BLaER1 (cell line): ENCODE measurements at regions not wholly inside any gene's neighbourhood (a gene's known extent, or its start where the extent isn't known, plus 50 kb on each side); places are given as distances from the start of the nearest gene placed in this dataset.

Experiments
- H3K27ac ChIP-seq: shearing (Covaris generic); formaldehyde crosslinking; 2 replicates; pipeline ENCODE4 v1.8.1; 2022
- H3K27me3 ChIP-seq: shearing (Covaris generic); formaldehyde crosslinking; 2 replicates; pipeline ENCODE4 v1.8.1; 2022
- H3K36me3 ChIP-seq: shearing (Covaris generic); formaldehyde crosslinking; 2 replicates; pipeline ENCODE4 v1.8.1; 2022
- H3K4me1 ChIP-seq: shearing (Covaris generic); formaldehyde crosslinking; 2 replicates; pipeline ENCODE4 v1.8.1; 2022
- H3K4me2 ChIP-seq: shearing (Covaris generic); formaldehyde crosslinking; 2 replicates; pipeline ENCODE4 v1.8.1; 2022
- H3K4me3 ChIP-seq: shearing (Covaris generic); formaldehyde crosslinking; 2 replicates; pipeline ENCODE4 v1.8.1; 2022
- H3K9ac ChIP-seq: shearing (Covaris generic); formaldehyde crosslinking; 2 replicates; pipeline ENCODE4 v1.8.1; 2022
- H3K9me3 ChIP-seq: shearing (Covaris generic); formaldehyde crosslinking; 2 replicates; pipeline ENCODE4 v1.8.1; 2022
- H4K20me1 ChIP-seq: shearing (Covaris generic); formaldehyde crosslinking; 2 replicates; pipeline ENCODE4 v1.8.1; 2022
- Cebpa-rat ChIP-seq: shearing (Covaris generic); IDR thresholded peaks from 2 replicates; pipeline ENCODE4 v1.8.1; 2022

GRCh38 chrX:145623453-145623852, 194.2 kb upstream of the SLITRK2 start:
- Histone ChIP-seq H3K9ac (no peak overlapping the region), H3K27ac (no peak overlapping the region), H3K36me3 (no peaks in the 10 kb centered on the region), H3K9me3 (no peaks in the 10 kb centered on the region), H3K4me2 (no peak overlapping the region), H3K4me1 (no peaks in the 10 kb centered on the region), H4K20me1 (no peaks in the 10 kb centered on the region), H3K27me3 (peaks cover 72% of the 10 kb centered on the region), H3K4me3 (no peak overlapping the region)
- no peak for TF ChIP-seq Cebpa-rat

GRCh38 chrX:145630081-145630480, 187.5 kb upstream of the SLITRK2 start:
- Histone ChIP-seq H3K36me3 (no peaks in the 10 kb centered on the region), H3K4me2 (no peak overlapping the region), H3K27me3 (peaks cover 55% of the 10 kb centered on the region), H3K27ac (no peak overlapping the region), H3K9ac (no peak overlapping the region), H3K9me3 (peaks cover 24% of the 10 kb centered on the region), H3K4me3 (no peak overlapping the region), H4K20me1 (no peaks in the 10 kb centered on the region), H3K4me1 (no peaks in the 10 kb centered on the region)
- TF ChIP-seq Cebpa-rat, result no peak

- Histone ChIP-seq H3K9me3 (peaks cover 24% of the 10 kb centered on the region), H3K4me3 (no peak overlapping the region), H3K27me3 (peaks cover 53% of the 10 kb centered on the region), H3K36me3 (no peaks in the 10 kb centered on the region), H3K4me1 (no peaks in the 10 kb centered on the region), H3K9ac (no peak overlapping the region), H4K20me1 (no peaks in the 10 kb centered on the region), H3K4me2 (no peak overlapping the region), H3K27ac (no peak overlapping the region)
- TF ChIP-seq Cebpa-rat, result no peak
These were observed 186.7 kb upstream of the SLITRK2 start for GRCh38 chrX:145630806-145631435.

- TF ChIP-seq Cebpa-rat, result no peak
- Histone ChIP-seq H3K27me3 (peaks cover 49% of the 10 kb centered on the region), H4K20me1 (no peaks in the 10 kb centered on the region)
These were observed 186.1 kb upstream of the SLITRK2 start for GRCh38 chrX:145631461-145631951.

GRCh38 chrX:145654486-145654885, 163.1 kb upstream of the SLITRK2 start:
- H3K4me1 ChIP-seq, result no peaks in the 10 kb centered on the region
- no peaks in the 10 kb centered on the region for H3K36me3 ChIP-seq
- H4K20me1 ChIP-seq, result no peaks in the 10 kb centered on the region; the same call in 1 of the 2 replicates
- no peak overlapping the region for H3K4me2 ChIP-seq
- H3K27ac ChIP-seq, result no peak overlapping the region
- no peak for TF ChIP-seq Cebpa-rat
- H3K9ac ChIP-seq, result no peak overlapping the region
- H3K4me3 ChIP-seq, result no peak overlapping the region
- H3K27me3 ChIP-seq, result peaks cover 59% of the 10 kb centered on the region
- peaks cover 7% of the 10 kb centered on the region for H3K9me3 ChIP-seq

More at GRCh38 chrX:145631461-145631951, 186.1 kb upstream of the SLITRK2 start:
- H3K27ac ChIP-seq, result no peak overlapping the region
- H3K4me3 ChIP-seq, result no peak overlapping the region
- H3K9me3 ChIP-seq, result peaks cover 24% of the 10 kb centered on the region
- H3K4me1 ChIP-seq, result no peaks in the 10 kb centered on the region
- no peak overlapping the region for H3K4me2 ChIP-seq
- H3K36me3 ChIP-seq, result no peaks in the 10 kb centered on the region
- H3K9ac ChIP-seq, result no peak overlapping the region

GRCh38 chrX:145673841-145674240, 143.8 kb upstream of the SLITRK2 start:
- Histone ChIP-seq H3K4me1 (no peaks in the 10 kb centered on the region), H3K9me3 (no peaks in the 10 kb centered on the region), H3K4me3 (no peak overlapping the region), H3K9ac (no peak overlapping the region), H4K20me1 (peaks cover 4% of the 10 kb centered on the region; the same call in 1 of the 2 replicates), H3K4me2 (no peak overlapping the region), H3K27ac (no peak overlapping the region), H3K27me3 (peaks cover 97% of the 10 kb centered on the region), H3K36me3 (no peaks in the 10 kb centered on the region)
- no peak for TF ChIP-seq Cebpa-rat

- no peak overlapping the region for H3K27ac ChIP-seq
- H3K27me3 ChIP-seq, result peaks cover 93% of the 10 kb centered on the region
- no peak overlapping the region for H3K4me3 ChIP-seq
- H3K4me1 ChIP-seq, result no peaks in the 10 kb centered on the region
- peaks cover 4% of the 10 kb centered on the region; the same call in 1 of the 2 replicates for H4K20me1 ChIP-seq
- no peak for TF ChIP-seq Cebpa-rat
- no peaks in the 10 kb centered on the region for H3K9me3 ChIP-seq
- no peak overlapping the region for H3K4me2 ChIP-seq
- H3K36me3 ChIP-seq, result no peaks in the 10 kb centered on the region
- no peak overlapping the region for H3K9ac ChIP-seq
These were observed 140.4 kb upstream of the SLITRK2 start for GRCh38 chrX:145677109-145677817.

- H3K9me3 ChIP-seq, result no peaks in the 10 kb centered on the region
- no peak overlapping the region for H3K4me3 ChIP-seq
- H3K4me1 ChIP-seq, result no peaks in the 10 kb centered on the region
- H3K27ac ChIP-seq, result no peak overlapping the region
- no peak for TF ChIP-seq Cebpa-rat
- H3K9ac ChIP-seq, result no peak overlapping the region
- H3K36me3 ChIP-seq, result no peaks in the 10 kb centered on the region
- H3K4me2 ChIP-seq, result no peak overlapping the region
- no peaks in the 10 kb centered on the region for H4K20me1 ChIP-seq
- H3K27me3 ChIP-seq, result peaks cover 91% of the 10 kb centered on the region
These were observed 134.9 kb upstream of the SLITRK2 start for GRCh38 chrX:145682518-145683298.

- H3K9me3 ChIP-seq, result no peaks in the 10 kb centered on the region
These were observed 130.5 kb upstream of the SLITRK2 start for GRCh38 chrX:145687146-145687545.

More at GRCh38 chrX:145687146-145687545, 130.5 kb upstream of the SLITRK2 start:
- Histone ChIP-seq H4K20me1 (no peaks in the 10 kb centered on the region), H3K36me3 (no peaks in the 10 kb centered on the region), H3K27ac (no peak overlapping the region), H3K4me3 (no peak overlapping the region), H3K9ac (no peak overlapping the region), H3K4me2 (no peak overlapping the region), H3K27me3 (peaks cover 83% of the 10 kb centered on the region), H3K4me1 (no peaks in the 10 kb centered on the region)
- no peak for TF ChIP-seq Cebpa-rat
